HUES64 (cell line): ENCODE measurements at regions not wholly inside any gene's neighbourhood (a gene's known extent, or its start where the extent isn't known, plus 50 kb on each side); places are given as distances from the start of the nearest gene placed in this dataset.

Experiments
- H3K27ac ChIP-seq: 2 replicates; pipeline ENCODE4 v1.7.0; 2013; ENCODE audit warnings: low read depth, low read length, inconsistent platforms
- H3K27me3 ChIP-seq: 2 replicates; pipeline ENCODE4 v1.6.1; 2013; ENCODE audit warnings: mild to moderate bottlenecking, low read length; ENCODE audit not compliant: insufficient read depth
- H3K36me3 ChIP-seq: 2 replicates; pipeline ENCODE4 v1.6.1; 2013; ENCODE audit warnings: mild to moderate bottlenecking, low read length; ENCODE audit not compliant: insufficient read depth
- H3K4me1 ChIP-seq: 2 replicates; pipeline ENCODE4 v1.6.1; 2013; ENCODE audit warnings: mild to moderate bottlenecking, low read length, moderate library complexity; ENCODE audit not compliant: insufficient read depth
- H3K4me3 ChIP-seq: 2 replicates; pipeline ENCODE4 v1.5.1; 2013; ENCODE audit warnings: mild to moderate bottlenecking, low read length, moderate library complexity
- H3K9ac ChIP-seq: 2 replicates; pipeline ENCODE4 v1.6.1; 2013; ENCODE audit warnings: mild to moderate bottlenecking, low read depth, low read length
- H3K9me3 ChIP-seq: 2 replicates; pipeline ENCODE4 v1.6.1; 2013; ENCODE audit warnings: low read depth, low read length; ENCODE audit not compliant: insufficient read depth
- WGBS: fragments of 150-250, 120-280 bp; methylation state at CpG from one replicate; pipeline ENCODE4 v1.1.7; 2013; ENCODE audit warnings: missing lambda C conversion rate; 5-methylcytosine and 5-hydroxymethylcytosine counted together

- WGBS: 100% methylated on average over 1 of the region's 1 CpG
- Histone ChIP-seq H3K9me3 (no peaks in the 10 kb centered on the region), H3K9ac (no peak overlapping the region), H3K4me3 (no peak overlapping the region), H3K27me3 (no peaks in the 10 kb centered on the region), H3K36me3 (no peaks in the 10 kb centered on the region), H3K27ac (no peak overlapping the region), H3K4me1 (no peaks in the 10 kb centered on the region)
These were observed 133.4 kb downstream of the RFPL4B start for GRCh38 chr6:112480553-112480952.

GRCh38 chr6:112481211-112481610 lies 134.1 kb downstream of the RFPL4B start:
- H3K9me3 ChIP-seq: no peaks in the 10 kb centered on the region
- no peak overlapping the region for H3K4me3 ChIP-seq
- 100% methylated on average over 2 of the region's 2 CpGs for WGBS
- no peaks in the 10 kb centered on the region for H3K27me3 ChIP-seq
- H3K4me1 ChIP-seq: no peaks in the 10 kb centered on the region
- no peak overlapping the region for H3K27ac ChIP-seq
- no peaks in the 10 kb centered on the region for H3K36me3 ChIP-seq
- H3K9ac ChIP-seq: no peak overlapping the region

GRCh38 chr6:112482373-112482772 lies 135.2 kb downstream of the RFPL4B start:
- H3K27me3 ChIP-seq: no peaks in the 10 kb centered on the region
- H3K9ac ChIP-seq: no peak overlapping the region
- H3K4me3 ChIP-seq: no peak overlapping the region
- no peaks in the 10 kb centered on the region for H3K36me3 ChIP-seq
- WGBS: 90% methylated on average over 2 of the region's 2 CpGs
- H3K27ac ChIP-seq: no peak overlapping the region
- no peaks in the 10 kb centered on the region for H3K4me1 ChIP-seq
- no peaks in the 10 kb centered on the region for H3K9me3 ChIP-seq

- WGBS: 93% methylated on average over 3 of the region's 3 CpGs
- Histone ChIP-seq H3K36me3 (no peaks in the 10 kb centered on the region), H3K4me3 (no peak overlapping the region), H3K27me3 (no peaks in the 10 kb centered on the region), H3K9ac (no peak overlapping the region), H3K4me1 (no peaks in the 10 kb centered on the region), H3K27ac (no peak overlapping the region), H3K9me3 (no peaks in the 10 kb centered on the region)
These were observed 138.1 kb downstream of the RFPL4B start for GRCh38 chr6:112485120-112485826.

- Histone ChIP-seq H3K36me3 (no peaks in the 10 kb centered on the region), H3K9me3 (no peaks in the 10 kb centered on the region), H3K4me3 (no peak overlapping the region), H3K9ac (no peak overlapping the region), H3K4me1 (no peaks in the 10 kb centered on the region), H3K27ac (no peak overlapping the region), H3K27me3 (no peaks in the 10 kb centered on the region)
- WGBS: no CpG with 5 or more reads among the region's 1 CpG
These were observed 138.7 kb downstream of the RFPL4B start for GRCh38 chr6:112485827-112486212.

- Histone ChIP-seq H3K36me3 (no peaks in the 10 kb centered on the region), H3K27me3 (no peaks in the 10 kb centered on the region), H3K9me3 (no peaks in the 10 kb centered on the region), H3K27ac (no peak overlapping the region), H3K4me1 (no peaks in the 10 kb centered on the region), H3K9ac (no peak overlapping the region), H3K4me3 (no peak overlapping the region)
- WGBS: 89% methylated on average over 2 of the region's 3 CpGs
These were observed 139.3 kb downstream of the RFPL4B start for GRCh38 chr6:112486454-112486853.

- Histone ChIP-seq H3K27ac (no peak overlapping the region), H3K27me3 (no peaks in the 10 kb centered on the region), H3K4me1 (no peaks in the 10 kb centered on the region), H3K9ac (no peak overlapping the region), H3K9me3 (no peaks in the 10 kb centered on the region), H3K4me3 (no peak overlapping the region), H3K36me3 (no peaks in the 10 kb centered on the region)
- 86% methylated on average over 1 of the region's 2 CpGs for WGBS
These were observed 141.1 kb downstream of the RFPL4B start for GRCh38 chr6:112488238-112488637.

GRCh38 chr6:112501705-112502104 lies 154.6 kb downstream of the RFPL4B start:
- Histone ChIP-seq H3K27ac (no peak overlapping the region), H3K4me1 (peaks cover 44% of the 10 kb centered on the region), H3K36me3 (no peaks in the 10 kb centered on the region), H3K9ac (no peak overlapping the region), H3K4me3 (no peak overlapping the region), H3K27me3 (no peaks in the 10 kb centered on the region), H3K9me3 (no peaks in the 10 kb centered on the region)
- 77% methylated on average over 5 of the region's 5 CpGs for WGBS

GRCh38 chr6:112502351-112503090 lies 155.4 kb downstream of the RFPL4B start:
- no peak overlapping the region; the same call in 1 of the 2 replicates for H3K9ac ChIP-seq
- WGBS: 92% methylated on average over 2 of the region's 7 CpGs
- peaks cover 44% of the 10 kb centered on the region for H3K4me1 ChIP-seq
- peak overlapping the region; percentile 58 for H3K27ac ChIP-seq
- H3K4me3 ChIP-seq: no peak overlapping the region
- H3K36me3 ChIP-seq: no peaks in the 10 kb centered on the region
- H3K27me3 ChIP-seq: no peaks in the 10 kb centered on the region
- no peaks in the 10 kb centered on the region for H3K9me3 ChIP-seq

- Histone ChIP-seq H3K9me3 (no peaks in the 10 kb centered on the region), H3K4me1 (peaks cover 44% of the 10 kb centered on the region), H3K27ac (peak overlapping the region; percentile 58), H3K27me3 (no peaks in the 10 kb centered on the region), H3K9ac (no peak overlapping the region; the same call in 1 of the 2 replicates), H3K4me3 (no peak overlapping the region), H3K36me3 (no peaks in the 10 kb centered on the region)
- WGBS: 69% methylated on average over 6 of the region's 6 CpGs
These were observed 156.0 kb downstream of the RFPL4B start for GRCh38 chr6:112503091-112503596.

GRCh38 chr6:112504621-112505020 lies 157.5 kb downstream of the RFPL4B start:
- WGBS: 70% methylated on average over 2 of the region's 2 CpGs
- Histone ChIP-seq H3K27me3 (no peaks in the 10 kb centered on the region), H3K9me3 (peaks cover 4% of the 10 kb centered on the region; the same call in 1 of the 2 replicates), H3K4me1 (peaks cover 44% of the 10 kb centered on the region), H3K27ac (no peak overlapping the region), H3K4me3 (no peak overlapping the region), H3K36me3 (no peaks in the 10 kb centered on the region), H3K9ac (no peak overlapping the region)
